H1 (cell line): ENCODE measurements at regions not wholly inside any gene's neighbourhood (a gene's known extent, or its start where the extent isn't known, plus 50 kb on each side); places are given as distances from the start of the nearest gene placed in this dataset.

ENCODE experiments used
- CBX5 ChIP-seq: fragments of 300-800, 300-1000 bp; sonication (generic); IDR thresholded peaks from 2 replicates; pipeline ENCODE4 v1.7.1; 2016; ENCODE audit warnings: antibody characterized with exemption, low read length, low read depth
- EP300 ChIP-seq, 2 experiments: IDR thresholded peaks; 1 replicate in 1 of 2; 2 replicates in 1 of 2; pipeline ENCODE4 v1.6.1; 2011 to 2012; ENCODE audit warnings: low read depth in 2 of 2, low read length in 2 of 2, mild to moderate bottlenecking in 2 of 2, borderline replicate concordance in 1 of 2, inconsistent platforms in 1 of 2, moderate library complexity in 1 of 2
- EZH2 ChIP-seq: fragments of 200-600 bp; sonication (generic); IDR thresholded peaks from 2 replicates; pipeline ENCODE4 v1.7.1; 2012; ENCODE audit warnings: low read depth, mild to moderate bottlenecking, moderate library complexity, low read length, inconsistent platforms; ENCODE audit not compliant: severe bottlenecking
- HDAC2 ChIP-seq, 2 experiments: fragments of 300-600 bp in 1 of 2; sonication (generic) in 1 of 2; IDR thresholded peaks; 2 replicates each; pipeline ENCODE4 v1.6.1; 2011 to 2012; ENCODE audit warnings: low read depth in 2 of 2, low read length in 2 of 2, mild to moderate bottlenecking in 2 of 2, moderate library complexity in 2 of 2, borderline replicate concordance in 1 of 2, inconsistent platforms in 1 of 2
- POLR2A ChIP-seq, 2 experiments: IDR thresholded peaks; 1 replicate in 1 of 2; 2 replicates in 1 of 2; pipeline ENCODE4 v1.6.1; 2011; ENCODE audit warnings: low read depth in 2 of 2, low read length in 2 of 2, mild to moderate bottlenecking in 2 of 2; ENCODE audit errors: control extremely low read depth in 1 of 2
- POLR2AphosphoS5 ChIP-seq: IDR thresholded peaks from 2 replicates; pipeline ENCODE4 v1.6.1; 2011; ENCODE audit warnings: low read depth, low read length
- RBBP5 ChIP-seq: IDR thresholded peaks from 2 replicates; pipeline ENCODE4 v1.7.1; 2012; ENCODE audit warnings: low read depth, mild to moderate bottlenecking, inconsistent platforms, low read length, moderate library complexity, borderline replicate concordance
- SRF ChIP-seq: IDR thresholded peaks from 2 replicates; pipeline ENCODE4 v1.6.1; 2011; ENCODE audit warnings: mild to moderate bottlenecking, low read depth, low read length, moderate library complexity
- ZNF274 ChIP-seq: IDR thresholded peaks from 2 replicates; pipeline ENCODE4 v1.7.0; 2012; ENCODE audit warnings: low read length, borderline replicate concordance; ENCODE audit errors: extremely low read depth
- TF ChIP-seq, protein P1 (sequence below), 3 experiments: IDR thresholded peaks; 1 replicate in 2 of 3; 2 replicates in 1 of 3; pipeline versions ENCODE4 v1.5.1 to v1.6.1; 2011; ENCODE audit warnings: low read length in 3 of 3, mild to moderate bottlenecking in 3 of 3, inconsistent platforms in 2 of 3, low read depth in 1 of 3, moderate library complexity in 1 of 3; ENCODE audit not compliant: insufficient read depth in 1 of 3; ENCODE audit errors: control extremely low read depth in 1 of 3

DNA sequence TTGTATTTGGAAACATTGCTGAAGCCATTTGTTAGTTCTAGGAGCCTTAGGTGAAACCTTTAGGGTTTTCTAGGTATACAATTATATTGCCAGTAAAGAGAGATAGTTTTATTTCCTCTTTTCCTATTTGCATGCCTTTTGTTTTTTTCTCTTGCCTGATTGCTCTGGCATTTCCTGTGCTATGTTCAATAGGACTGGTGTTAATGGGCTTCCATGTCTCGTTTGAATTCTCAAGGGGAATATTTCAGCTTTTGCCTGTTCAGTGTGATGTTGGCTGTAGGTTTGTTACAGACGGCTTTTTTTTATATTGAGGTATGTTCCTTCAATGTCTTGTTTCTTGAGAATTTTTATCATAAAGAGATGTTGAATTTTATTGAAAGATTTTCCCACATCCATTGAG, 1054.9 kb upstream of the NXPH2 start:
- TF ChIP-seq POLR2AphosphoS5: no peak
- no peak for TF ChIP-seq EZH2
- no peak for TF ChIP-seq ZNF274
- no peak for TF ChIP-seq POLR2A (IDR thresholded peaks at IDR 0.05; ENCODE audit: control extremely low read depth in 1 of 2, low read depth in 2 of 2, low read length in 2 of 2)
- TF ChIP-seq, protein P1, sequence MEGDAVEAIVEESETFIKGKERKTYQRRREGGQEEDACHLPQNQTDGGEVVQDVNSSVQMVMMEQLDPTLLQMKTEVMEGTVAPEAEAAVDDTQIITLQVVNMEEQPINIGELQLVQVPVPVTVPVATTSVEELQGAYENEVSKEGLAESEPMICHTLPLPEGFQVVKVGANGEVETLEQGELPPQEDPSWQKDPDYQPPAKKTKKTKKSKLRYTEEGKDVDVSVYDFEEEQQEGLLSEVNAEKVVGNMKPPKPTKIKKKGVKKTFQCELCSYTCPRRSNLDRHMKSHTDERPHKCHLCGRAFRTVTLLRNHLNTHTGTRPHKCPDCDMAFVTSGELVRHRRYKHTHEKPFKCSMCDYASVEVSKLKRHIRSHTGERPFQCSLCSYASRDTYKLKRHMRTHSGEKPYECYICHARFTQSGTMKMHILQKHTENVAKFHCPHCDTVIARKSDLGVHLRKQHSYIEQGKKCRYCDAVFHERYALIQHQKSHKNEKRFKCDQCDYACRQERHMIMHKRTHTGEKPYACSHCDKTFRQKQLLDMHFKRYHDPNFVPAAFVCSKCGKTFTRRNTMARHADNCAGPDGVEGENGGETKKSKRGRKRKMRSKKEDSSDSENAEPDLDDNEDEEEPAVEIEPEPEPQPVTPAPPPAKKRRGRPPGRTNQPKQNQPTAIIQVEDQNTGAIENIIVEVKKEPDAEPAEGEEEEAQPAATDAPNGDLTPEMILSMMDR (IDR thresholded peaks at IDR 0.05; ENCODE audit: control extremely low read depth in 1 of 3, insufficient read depth in 1 of 3, low read depth in 1 of 3, low read length in 3 of 3): no peak
- TF ChIP-seq HDAC2 (IDR thresholded peaks at IDR 0.05; ENCODE audit: borderline replicate concordance in 1 of 2, low read depth in 2 of 2, low read length in 2 of 2): no peak
- TF ChIP-seq RBBP5: no peak
- TF ChIP-seq EP300 (IDR thresholded peaks at IDR 0.05; ENCODE audit: borderline replicate concordance in 1 of 2, low read depth in 2 of 2, low read length in 2 of 2): no peak
- TF ChIP-seq CBX5: no peak
- no peak for TF ChIP-seq SRF
